Prostate gland (tissue), 2 donors: ENCODE measurements at regions not wholly inside any gene's neighbourhood (a gene's known extent, or its start where the extent isn't known, plus 50 kb on each side); places are given as distances from the start of the nearest gene placed in this dataset.

Source experiments
- CTCF ChIP-seq, 4 experiments: fragments of 200-600 bp in 2 of 4; fragments of 450-650 bp in 2 of 4; sonication (generic) in 2 of 4; IDR thresholded peaks; 1 replicate in 3 of 4; 2 replicates in 1 of 4; pipeline ENCODE4 v1.5.1; 2016 to 2019; ENCODE audit warnings: antibody characterized with exemption in 4 of 4, mild to moderate bottlenecking in 2 of 4, moderate library complexity in 2 of 4
- POLR2A ChIP-seq: fragments of 450-650 bp; IDR thresholded peaks from one replicate; pipeline ENCODE4 v1.6.1; 2016; ENCODE audit warnings: antibody characterized with exemption, mild to moderate bottlenecking
- POLR2AphosphoS5 ChIP-seq: sonication (generic); formaldehyde crosslinking; IDR thresholded peaks from one replicate; pipeline ENCODE4 v1.6.1; 2017; ENCODE audit warnings: antibody characterized with exemption

GRCh38 chr1:60942291-60942690, 140.1 kb upstream of the NFIA start:
- TF ChIP-seq CTCF (IDR thresholded peaks at IDR 0.05) (no peak), POLR2A (no peak), POLR2AphosphoS5 (no peak)
